ENCODE measurements at regions not wholly inside any gene's neighbourhood (a gene's known extent, or its start where the extent isn't known, plus 50 kb on each side); places are given as distances from the start of the nearest gene placed in this dataset.

DNA sequence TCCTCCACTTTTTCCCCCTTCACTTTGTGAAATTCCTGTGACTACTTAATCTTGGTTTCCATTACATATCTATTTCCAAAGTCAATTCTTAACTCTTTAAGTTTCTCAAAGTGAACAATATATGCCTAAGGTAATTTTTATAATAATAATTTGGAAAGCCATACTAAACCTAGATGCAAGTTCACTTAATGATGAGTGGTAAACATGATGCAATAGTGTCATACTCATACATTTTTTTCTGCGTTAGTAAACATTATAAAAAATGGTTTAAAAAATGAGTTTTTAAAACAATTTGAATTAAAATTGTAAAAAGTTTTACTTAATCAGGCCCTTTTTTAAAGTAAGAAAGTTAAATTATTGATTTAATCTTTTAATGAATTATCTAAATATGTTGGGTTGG lies 659.4 kb upstream of the FZD8 start:
- no peak for DNase-seq (ENCODE audit: low read depth)

DNA sequence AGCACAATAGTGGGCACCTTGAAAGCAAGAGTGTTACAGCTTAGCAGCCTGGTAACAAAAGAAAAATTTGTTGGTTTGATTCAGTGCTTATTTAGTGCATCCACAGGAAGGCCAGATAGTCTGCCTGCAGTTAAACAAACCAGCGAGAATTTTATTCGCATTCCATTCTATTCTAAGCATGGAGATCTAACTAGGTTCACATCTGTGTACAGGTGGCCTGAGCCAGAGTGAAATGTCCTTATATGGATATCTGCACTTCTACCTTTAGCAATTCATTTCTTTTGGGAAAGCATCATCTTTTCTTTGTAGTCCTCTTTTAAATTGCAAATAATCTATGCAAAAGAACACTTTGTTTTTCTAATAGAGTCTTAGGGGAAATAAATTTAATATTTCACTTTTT lies 659.0 kb upstream of the FZD8 start:
- no peak for DNase-seq (ENCODE audit: low read depth)

DNA sequence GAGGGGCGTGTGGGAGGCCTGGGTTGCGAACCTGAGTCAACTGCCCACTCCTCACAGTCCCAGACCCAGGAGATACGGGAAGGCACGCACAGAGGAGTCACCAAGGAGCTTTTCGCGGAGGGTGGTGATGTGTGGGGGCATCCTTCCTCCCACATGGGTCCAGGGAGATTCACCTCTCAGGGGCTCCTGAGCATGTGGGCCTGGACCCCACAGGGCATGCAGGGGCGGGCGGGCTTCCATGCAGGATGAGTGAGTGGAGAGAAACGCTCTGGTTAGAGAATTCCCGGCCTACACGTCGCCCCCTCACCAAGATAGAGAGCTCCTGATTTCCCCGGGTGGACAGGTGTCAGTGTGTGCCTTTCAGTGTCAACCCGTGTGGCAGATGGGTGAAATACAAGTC lies 641.7 kb upstream of the FZD8 start:
- DNase-seq (ENCODE audit: low read depth), result no peak

DNA sequence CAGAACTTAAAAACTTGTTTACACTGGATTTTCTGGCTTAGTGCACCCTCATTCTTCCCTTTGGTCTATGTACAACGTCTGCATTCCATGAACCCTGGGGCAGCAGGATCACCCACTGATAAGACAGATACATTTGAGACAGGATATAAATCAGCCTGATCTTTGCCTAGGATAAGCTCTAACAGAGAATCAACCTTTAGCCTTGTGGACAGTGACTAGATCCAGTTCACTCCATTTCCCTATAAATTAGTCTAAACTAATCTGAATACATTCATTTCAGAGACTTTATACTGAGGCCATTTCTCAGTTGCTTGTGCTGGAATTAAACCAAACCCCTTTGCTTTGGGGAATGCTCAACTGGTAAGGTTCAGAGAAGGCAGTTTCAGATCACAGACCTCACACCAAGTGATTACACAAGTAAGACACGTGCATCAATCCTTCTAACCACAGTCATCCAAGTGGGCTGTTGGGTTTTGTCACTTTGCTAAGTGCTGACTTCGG lies 639.8 kb upstream of the FZD8 start:
- DNase-seq (ENCODE audit: low read depth), result no peak

DNA sequence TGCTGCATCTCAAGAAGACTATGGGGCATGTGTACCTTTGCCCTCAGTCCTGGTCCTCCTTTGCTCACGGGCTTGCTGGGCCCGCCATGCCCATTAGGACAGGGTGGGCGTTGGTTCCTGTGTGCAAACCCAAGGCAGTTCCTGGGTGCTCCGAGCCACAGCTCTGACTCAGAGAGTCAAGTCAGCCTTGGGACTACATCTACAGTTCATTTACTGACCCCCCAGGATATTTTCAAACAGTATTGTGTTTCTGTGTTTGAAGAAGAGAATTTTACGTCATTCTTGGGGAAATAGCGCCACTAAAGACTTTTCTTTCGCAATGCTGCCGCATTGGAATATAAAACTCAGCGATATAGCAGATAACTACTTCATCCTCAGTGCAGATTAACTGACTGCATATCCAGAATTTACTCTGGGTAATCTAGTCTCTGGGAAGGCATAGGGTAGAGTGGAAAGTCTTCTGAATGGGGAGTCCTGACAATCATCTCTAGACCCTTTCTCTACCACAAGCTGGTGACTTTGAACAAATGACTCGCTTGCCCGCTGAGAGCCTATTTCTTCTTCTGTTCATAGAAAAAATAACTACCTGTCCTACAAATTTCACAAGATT lies 638.9 kb upstream of the FZD8 start:
- no peak for DNase-seq (ENCODE audit: low read depth)

DNA sequence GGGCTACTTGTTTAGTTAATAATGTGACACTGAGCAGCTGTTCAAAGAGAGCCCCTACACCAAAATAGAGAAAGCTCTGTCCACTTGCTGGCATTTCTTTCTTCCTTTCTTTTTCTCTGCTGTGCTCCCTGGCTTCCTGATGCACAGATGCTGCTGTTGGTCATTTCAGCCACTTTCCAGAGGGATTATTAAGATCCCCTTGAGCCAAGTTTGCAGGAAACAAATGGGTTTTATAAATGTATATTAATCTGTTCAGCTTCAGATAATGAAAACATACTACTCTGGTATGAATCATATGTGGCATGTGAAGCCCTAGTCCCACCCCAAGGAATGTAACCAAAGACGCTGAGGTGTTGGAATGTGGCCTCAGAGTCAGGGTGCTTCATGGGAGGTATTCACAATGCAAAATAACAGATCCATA lies 638.2 kb upstream of the FZD8 start:
- DNase-seq (ENCODE audit: low read depth), result no peak

DNA sequence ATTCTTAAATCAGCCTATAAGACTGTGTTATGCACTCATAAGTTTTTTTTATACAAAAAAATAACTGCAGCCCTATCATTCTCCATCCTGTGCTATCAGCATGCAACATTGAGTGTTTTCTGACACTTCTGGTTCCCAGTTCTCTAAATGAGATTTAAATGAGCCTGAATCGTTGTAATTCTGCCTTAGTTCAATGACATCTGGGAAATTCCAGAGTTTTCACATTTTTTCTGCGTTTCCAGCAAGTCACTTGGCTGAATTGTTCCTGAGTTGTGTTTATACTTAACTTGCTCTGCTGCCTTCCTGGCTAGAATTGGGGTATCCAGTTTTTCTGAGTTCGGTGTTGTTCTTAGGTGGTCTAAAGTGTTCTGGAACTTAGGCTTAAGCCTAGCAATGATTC lies 636.1 kb upstream of the FZD8 start:
- DNase-seq (ENCODE audit: low read depth), result no peak

DNA sequence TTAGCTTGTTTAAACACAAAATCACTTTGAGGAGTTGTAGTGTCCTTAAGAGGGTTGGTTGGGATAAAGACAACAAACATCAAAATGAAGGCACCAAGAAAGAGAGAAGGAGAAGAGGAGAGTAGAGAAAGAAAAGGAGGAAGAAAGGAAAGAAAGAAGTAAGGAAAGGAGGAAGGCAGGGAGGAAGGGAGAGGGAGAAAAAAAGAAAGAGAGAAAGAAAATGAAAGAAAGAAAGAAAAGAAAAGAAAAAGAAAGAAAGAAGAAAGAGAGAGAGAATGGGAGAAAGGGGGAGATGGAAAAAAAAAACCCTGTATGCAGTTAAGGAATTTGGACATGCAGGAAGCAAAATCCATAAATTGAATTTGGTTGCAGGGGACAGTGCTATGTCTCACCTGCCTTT lies 635.4 kb upstream of the FZD8 start:
- no peak for DNase-seq (ENCODE audit: low read depth)

DNA sequence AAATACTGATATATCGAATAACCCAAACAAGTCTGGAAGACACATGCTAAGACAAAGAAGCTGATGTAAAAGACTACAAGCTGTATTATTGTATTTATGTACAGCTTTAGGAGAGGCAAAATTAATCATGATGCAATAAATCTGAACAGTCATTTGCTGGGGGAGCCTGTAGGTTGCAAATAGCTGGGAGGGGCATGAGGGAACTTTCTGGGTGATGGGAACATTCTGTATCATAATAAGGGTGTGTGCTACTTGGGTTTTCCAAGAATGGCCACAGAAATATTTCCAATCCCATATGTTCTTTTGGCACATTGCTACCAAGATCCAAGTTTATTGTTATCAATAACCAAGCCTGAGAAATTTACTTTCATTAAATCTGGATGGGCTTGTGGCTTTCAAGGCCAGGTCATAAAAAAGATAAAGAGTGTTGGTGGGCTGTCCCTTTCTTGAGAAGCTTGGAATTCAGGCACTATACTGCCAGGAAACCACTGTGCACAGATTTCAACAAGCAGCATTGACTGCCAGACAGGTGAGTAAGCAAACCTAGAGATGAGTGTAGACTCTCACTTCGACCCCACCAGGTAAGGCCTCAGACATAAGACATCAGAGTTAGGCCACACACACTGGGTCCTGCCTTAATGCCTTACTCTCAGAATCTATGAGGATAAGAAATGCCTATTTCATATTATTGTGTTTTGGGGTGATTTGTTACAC lies 629.7 kb upstream of the FZD8 start:
- no peak for DNase-seq (ENCODE audit: low read depth)

DNA sequence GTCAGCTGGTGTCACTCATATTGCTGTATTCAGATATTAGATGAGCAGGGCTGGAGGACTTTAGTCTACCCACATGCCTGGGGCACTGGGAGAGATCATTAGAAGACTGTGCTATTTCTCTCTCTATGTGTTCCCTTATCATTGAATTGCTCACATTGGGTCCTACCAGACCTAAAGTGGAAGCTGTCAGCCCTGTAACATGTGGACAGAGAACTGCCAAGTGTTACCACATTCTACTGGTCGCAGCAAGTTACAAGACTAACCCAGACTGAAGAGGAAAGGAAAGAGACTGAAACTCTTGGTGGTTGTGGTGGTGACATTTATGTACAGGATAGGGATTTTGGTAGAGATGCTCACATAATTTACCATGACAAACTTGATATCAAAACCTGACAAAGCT lies 627.1 kb upstream of the FZD8 start:
- DNase-seq (ENCODE audit: low read depth), result no peak

DNA sequence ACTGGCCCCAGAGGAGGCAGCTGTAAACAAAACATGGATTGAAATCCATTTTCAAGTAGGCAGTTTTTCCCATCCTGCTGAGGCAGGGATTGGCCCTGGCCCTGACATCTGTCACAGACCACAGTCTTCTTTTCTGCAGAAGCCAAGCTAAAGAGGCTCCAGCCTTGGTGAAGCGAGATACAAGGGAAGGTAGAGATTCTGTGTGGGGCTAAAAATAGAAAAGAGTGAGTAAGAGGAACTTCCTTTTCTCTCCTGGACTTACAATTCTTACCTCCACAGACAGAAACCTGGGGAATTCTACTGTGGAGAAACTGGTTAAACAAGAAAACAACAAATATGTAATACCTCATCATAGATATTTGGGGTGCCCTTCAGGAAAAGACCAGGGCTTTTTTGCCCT lies 624.8 kb upstream of the FZD8 start:
- no peak for DNase-seq (ENCODE audit: low read depth)

DNA sequence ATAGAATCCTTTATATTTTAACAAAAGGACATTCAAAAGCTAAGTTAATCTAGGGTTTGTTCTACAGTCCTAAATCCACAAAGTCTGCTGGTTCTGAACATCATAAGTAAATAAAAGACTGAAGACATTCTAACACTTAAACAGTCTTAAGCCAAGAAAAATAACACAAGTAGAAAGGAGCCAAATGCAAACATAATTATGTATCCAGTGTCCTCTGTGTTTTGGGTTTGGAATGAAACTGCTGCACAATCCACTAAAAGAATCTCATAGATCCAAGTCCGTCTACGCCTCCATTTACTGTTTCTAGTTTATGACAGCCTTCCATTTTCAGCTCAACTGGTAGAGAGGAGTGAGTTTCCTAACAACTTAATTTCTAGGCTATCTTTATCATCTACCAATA lies 623.6 kb upstream of the FZD8 start:
- no peak for DNase-seq (ENCODE audit: low read depth)

DNA sequence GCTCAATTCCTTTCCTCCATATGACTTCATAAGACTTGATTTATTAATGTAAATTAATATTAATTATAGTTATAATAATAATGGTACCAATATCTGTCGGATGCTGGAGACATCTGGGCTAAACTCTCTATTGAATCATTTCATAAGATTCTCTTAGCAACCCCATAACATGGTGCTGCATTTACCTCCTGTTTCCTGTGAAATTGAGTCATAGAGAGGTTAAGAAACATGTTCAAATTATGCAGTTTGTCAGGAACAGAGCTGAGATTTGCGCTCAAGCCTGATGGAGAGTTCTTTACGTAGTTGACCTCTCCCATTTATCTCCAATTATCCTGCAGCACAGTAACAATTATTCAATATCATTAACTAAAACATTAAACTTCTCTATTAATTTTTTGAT lies 621.8 kb upstream of the FZD8 start:
- DNase-seq (ENCODE audit: low read depth), result no peak

DNA sequence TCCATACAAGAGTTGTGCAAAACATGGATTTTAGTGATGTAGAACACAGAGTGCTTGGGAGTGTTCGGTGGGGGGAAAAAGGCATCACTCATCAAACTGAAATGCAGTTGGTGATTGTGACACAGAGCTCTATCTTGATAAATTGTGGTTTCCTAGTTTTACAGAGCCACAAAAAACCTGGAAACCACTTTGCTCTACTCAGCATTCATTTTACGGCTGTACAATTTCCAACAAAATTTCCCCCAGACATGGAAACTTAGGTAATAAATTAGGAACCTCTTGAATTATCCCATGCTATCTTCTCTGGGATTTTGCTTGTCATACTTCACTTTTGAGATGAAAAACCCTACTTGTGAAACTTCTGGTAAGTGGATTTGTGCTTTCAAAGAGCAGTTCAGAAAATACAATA lies 614.9 kb upstream of the FZD8 start:
- peak; percentile 17 for DNase-seq (ENCODE audit: low read depth)

DNA sequence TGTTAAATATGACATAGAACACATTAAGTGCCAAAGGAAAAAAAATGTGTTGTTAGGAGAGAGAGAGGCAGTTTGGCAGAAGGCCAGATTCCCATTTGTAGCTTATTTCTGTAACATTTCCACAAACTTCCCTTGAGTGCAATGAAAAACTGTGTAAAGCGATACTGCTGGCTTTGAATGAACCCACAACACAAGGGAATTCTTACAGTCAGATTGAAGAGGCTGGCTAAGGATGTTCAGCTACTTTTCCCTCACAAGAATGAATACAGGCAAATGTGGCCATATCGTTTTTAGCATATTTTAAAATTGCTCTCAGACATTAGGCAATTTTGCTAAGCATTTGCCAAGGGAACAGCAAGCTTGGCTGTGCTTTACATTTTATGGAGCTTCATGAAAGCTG lies 614.1 kb upstream of the FZD8 start:
- DNase-seq (ENCODE audit: low read depth), result no peak

DNA sequence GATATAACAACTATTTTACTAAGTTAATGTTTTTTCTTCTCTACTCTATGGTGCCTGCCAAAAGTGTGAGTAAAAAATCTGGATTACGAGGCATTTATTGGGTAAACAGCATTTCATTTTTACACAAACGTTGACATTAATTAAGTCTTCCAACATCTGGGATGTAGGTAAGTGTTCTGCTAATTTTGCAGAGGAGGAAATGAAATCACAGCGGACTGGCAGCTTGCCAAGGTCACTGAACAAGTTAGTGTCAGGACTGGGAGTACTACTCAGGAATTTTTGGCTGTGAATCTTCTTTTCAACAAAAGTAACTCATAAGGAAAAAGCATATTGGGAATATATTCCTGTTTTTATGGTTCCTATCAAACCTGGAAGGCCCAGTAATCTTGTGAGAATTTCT lies 612.1 kb upstream of the FZD8 start:
- peak; percentile 2 for DNase-seq (ENCODE audit: low read depth)

DNA sequence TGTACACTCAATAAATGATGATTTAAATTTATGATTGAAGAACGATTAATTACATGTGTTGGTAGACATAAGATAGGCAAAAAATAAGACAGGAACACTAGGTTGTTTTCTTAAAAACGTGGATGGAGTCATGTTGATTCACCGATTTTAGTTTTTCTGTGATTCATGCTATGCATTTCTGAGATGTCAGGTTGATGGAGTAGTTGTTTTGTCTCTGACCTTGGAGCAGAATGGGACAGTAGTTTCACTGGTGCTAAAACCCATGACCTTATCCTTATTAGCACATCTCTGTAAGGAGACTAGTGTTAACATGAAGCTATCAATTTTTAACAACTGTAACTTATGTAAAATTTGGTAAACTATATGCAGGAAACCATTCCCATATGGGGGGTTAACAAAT lies 611.6 kb upstream of the FZD8 start:
- DNase-seq (ENCODE audit: low read depth), result no peak

DNA sequence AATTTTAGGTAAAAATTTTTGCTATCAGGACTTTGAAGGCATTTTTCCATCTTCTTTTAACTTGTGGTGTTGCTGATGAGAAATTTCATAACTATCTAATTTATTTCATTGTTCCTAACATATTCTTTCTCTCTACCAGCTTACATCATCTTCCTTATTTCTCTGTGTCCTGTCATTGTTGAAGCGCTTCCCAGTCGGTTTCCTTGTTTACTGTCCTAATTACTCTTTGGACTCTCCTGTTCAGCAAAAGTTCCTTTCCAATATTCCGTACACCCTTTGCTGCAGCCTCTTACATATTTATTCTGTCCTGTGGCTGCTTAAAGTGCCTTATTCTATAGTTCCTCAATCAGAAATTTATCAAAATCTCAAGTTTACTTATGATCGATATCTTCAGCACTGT lies 609.0 kb upstream of the FZD8 start:
- DNase-seq (ENCODE audit: low read depth), result no peak

DNA sequence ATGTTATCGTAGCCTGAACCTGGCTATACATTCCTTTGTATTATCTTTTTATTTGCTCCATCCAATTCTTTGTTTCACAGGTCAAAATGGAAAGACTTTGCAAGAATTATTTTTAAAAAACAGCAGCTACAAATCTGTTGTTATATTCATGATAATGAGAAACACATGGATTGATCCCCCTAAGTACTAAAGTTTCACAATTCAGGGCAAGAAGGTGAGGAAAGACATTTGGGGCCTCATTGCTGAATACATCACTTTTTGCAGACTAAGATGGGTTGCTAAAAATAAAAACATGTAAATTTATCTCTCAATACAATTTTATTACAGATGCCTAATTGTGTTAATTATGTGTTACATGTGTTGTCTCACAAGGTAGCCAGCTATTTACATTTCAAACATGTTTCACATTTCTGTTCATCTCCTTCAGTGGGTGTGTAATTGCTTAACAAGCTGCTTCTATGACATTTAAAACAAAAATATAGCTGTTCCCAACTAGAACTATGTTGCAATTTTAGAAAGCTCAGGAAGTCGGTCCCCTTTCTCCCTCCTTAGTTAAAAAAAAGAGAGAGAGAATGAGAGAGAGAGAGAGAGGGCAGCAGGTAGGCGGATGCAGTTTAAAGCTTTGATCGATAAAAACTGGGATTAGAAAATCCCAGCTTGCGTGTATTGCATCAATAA lies 606.3 kb upstream of the FZD8 start:
- DNase-seq (ENCODE audit: low read depth), result peak; percentile 3

DNA sequence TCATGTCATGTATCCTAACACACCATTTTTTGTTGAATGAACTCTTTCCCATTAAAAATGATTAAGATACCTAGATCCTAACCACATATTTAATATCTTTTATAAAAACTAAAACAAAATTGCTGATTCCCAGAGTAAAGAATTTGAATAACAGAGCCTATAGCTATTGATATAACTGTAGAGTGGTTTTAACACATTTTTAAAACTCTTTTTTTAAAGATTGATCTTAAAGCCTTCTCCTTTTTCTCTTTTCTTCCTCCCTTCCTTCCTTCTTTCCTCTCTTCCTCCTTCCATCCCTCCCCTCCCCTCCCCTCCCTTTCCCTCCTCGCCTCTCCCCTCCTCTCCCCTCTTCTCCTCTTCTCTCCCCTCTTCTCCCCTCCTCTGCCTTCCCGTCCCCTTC lies 605.4 kb upstream of the FZD8 start:
- DNase-seq (ENCODE audit: low read depth), result no peak

DNA sequence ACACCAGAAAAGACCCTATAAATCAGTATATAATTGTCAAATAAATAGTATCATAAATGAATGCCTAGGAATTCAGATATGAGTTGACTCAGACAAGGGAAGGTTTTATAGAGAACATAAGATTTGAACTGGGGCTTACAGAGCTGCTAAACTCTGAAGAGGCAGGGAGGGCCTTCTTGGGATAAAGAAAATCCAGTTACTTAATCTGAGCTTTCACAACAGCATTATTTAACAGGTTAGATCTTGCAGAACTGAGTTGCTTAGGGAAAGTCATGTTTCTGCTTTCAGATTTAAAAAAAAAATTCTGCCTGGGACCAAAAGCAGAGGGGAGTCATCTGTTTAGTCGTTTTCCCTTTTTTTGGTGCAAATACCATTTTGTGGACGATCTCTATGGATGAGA lies 594.8 kb upstream of the FZD8 start:
- DNase-seq (ENCODE audit: low read depth), result no peak

DNA sequence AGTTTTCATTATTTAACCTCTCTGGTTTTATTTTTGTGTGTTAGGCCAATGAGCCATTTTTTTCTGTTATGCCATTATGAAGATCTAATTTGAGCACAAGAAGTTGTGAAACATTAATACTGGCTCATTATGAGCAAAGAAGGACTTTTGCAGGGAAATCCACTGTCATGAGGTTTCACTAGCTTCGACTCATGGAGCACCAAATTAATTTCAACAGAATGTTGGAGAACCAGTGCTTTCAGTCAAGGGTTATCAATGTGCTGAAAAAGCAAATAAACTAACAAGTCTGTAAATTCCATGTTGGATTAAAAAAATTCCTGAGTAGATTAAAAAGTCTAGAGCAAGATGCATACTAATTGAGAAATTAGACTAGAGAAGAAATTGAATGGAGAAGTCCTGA lies 594.2 kb upstream of the FZD8 start:
- DNase-seq (ENCODE audit: low read depth), result no peak

DNA sequence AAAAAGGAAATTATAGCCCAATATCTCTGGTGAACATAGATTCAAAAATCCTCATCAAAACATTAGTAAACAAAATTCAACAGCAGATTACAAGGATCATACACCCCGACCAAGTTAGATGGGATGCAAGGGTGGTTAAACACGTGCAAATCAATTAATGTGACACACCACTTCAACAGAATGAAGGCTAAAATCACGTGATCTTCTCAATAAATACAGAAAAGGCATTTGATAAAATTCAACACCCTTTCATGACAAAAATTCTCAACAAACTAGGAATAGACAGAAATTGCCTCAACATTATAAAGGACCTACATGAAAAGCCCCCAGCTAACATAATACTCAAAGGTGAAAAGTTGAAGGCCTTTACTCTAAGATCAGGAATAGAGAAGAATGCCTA lies 590.8 kb upstream of the FZD8 start:
- DNase-seq (ENCODE audit: low read depth), result no peak

Data from GM04504 (cell line).